ENCODE measurements at regions not wholly inside any gene's neighbourhood (a gene's known extent, or its start where the extent isn't known, plus 50 kb on each side); places are given as distances from the start of the nearest gene placed in this dataset.

DNA sequence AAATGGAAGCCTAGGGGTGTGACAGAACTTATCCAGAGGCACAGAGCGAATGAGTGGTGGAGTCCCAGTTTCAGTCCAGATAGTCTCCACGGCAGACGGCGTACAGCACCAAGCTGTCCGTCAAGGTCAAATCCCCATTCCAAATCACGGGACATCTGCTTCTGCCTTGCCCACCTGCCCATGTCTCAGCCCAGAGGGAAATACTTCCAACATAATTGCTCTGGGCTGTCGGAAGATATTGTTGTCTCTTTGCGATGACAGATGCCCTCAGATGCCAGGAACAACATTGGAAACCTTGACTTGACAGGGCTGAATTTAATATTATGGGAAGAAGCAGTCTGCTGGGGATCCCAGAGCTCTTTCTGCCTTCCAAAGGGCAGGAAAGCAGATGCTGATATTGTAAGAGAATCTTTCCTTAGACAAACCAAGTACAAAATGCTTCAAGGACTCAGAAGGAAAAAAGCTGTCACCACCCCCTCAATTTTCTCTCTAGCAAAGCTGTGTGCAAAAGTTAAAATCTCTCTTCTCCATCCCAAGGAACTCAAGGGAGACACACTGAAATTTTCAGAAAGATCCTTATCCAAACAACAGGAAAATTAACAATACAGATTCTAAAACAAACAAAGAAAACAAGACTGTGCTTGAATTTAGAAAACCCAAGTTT lies 364.0 kb downstream of the LRATD1 start:
- TF ChIP-seq, protein P1, sequence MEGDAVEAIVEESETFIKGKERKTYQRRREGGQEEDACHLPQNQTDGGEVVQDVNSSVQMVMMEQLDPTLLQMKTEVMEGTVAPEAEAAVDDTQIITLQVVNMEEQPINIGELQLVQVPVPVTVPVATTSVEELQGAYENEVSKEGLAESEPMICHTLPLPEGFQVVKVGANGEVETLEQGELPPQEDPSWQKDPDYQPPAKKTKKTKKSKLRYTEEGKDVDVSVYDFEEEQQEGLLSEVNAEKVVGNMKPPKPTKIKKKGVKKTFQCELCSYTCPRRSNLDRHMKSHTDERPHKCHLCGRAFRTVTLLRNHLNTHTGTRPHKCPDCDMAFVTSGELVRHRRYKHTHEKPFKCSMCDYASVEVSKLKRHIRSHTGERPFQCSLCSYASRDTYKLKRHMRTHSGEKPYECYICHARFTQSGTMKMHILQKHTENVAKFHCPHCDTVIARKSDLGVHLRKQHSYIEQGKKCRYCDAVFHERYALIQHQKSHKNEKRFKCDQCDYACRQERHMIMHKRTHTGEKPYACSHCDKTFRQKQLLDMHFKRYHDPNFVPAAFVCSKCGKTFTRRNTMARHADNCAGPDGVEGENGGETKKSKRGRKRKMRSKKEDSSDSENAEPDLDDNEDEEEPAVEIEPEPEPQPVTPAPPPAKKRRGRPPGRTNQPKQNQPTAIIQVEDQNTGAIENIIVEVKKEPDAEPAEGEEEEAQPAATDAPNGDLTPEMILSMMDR (conservative IDR thresholded peaks at IDR 0.05; ENCODE audit: low read depth, low read length) = no peak
- no peak for TF ChIP-seq EZH2phosphoT487 (IDR thresholded peaks at IDR 0.05; ENCODE audit: borderline replicate concordance, low read length)

All from PC-3 (cell line).